Neuronal stem cell (in vitro differentiated cells): ENCODE measurements at regions not wholly inside any gene's neighbourhood (a gene's known extent, or its start where the extent isn't known, plus 50 kb on each side); places are given as distances from the start of the nearest gene placed in this dataset.
"Not testable (repeated sequence)": the region's sequence is repeated elsewhere in the genome, so short reads cannot be mapped to it uniquely, and the experiment has no call there.

ENCODE experiments used
- DNase-seq: peaks from one replicate; pipeline ENCODE4 v3.0.0-alpha.2; 2013; ENCODE audit warnings: low spot score
- H2AFZ ChIP-seq: one replicate; pipeline ENCODE4 v1.6.1; 2013; ENCODE audit warnings: mild to moderate bottlenecking, low read length, inconsistent platforms
- H2AK5ac ChIP-seq: 2 replicates; pipeline ENCODE4 v1.6.1; 2013; ENCODE audit warnings: low read depth, mild to moderate bottlenecking, inconsistent platforms, low read length, moderate library complexity, mixed read lengths
- H2BK120ac ChIP-seq: 2 replicates; pipeline ENCODE4 v1.6.1; 2013; ENCODE audit warnings: low read depth, mild to moderate bottlenecking, inconsistent platforms, low read length, moderate library complexity, mixed read lengths
- H2BK12ac ChIP-seq: one replicate; pipeline ENCODE4 v1.6.1; 2013; ENCODE audit warnings: low read length, inconsistent platforms
- H2BK15ac ChIP-seq: 2 replicates; pipeline ENCODE4 v1.6.1; 2013; ENCODE audit warnings: mild to moderate bottlenecking, low read length, inconsistent platforms, mixed read lengths
- H2BK5ac ChIP-seq: one replicate; pipeline ENCODE4 v1.6.1; 2013; ENCODE audit warnings: inconsistent platforms, mild to moderate bottlenecking, low read length, moderate library complexity
- H3K14ac ChIP-seq: one replicate; pipeline ENCODE4 v1.6.1; 2013; ENCODE audit warnings: low read length, inconsistent platforms
- H3K18ac ChIP-seq: 2 replicates; pipeline ENCODE4 v1.6.1; 2013; ENCODE audit warnings: low read length, inconsistent platforms
- H3K23ac ChIP-seq: 2 replicates; pipeline ENCODE4 v1.6.1; 2013; ENCODE audit warnings: low read depth, mild to moderate bottlenecking, mixed read lengths, low read length, inconsistent platforms; ENCODE audit not compliant: poor library complexity
- H3K27ac ChIP-seq: replicated peaks from 3 replicates; pipeline ENCODE4 v1.5.1; 2013; ENCODE audit warnings: low read length, inconsistent platforms
- H3K27me3 ChIP-seq, 3 experiments: 2 replicates each; pipeline ENCODE4 v1.6.1; 2013; ENCODE audit warnings: low read length in 3 of 3, mild to moderate bottlenecking in 2 of 3, inconsistent platforms in 1 of 3, low read depth in 1 of 3, mixed read lengths in 1 of 3, moderate library complexity in 1 of 3; ENCODE audit not compliant: control insufficient read depth in 3 of 3, insufficient read depth in 3 of 3
- H3K36me3 ChIP-seq, 2 donors: replicated peaks in 1 of 2; 2 replicates each; pipeline ENCODE4 v1.6.1; 2013; ENCODE audit warnings: low read length in 2 of 2; ENCODE audit not compliant: control insufficient read depth in 2 of 2, insufficient read depth in 2 of 2
- H3K4ac ChIP-seq: 2 replicates; pipeline ENCODE4 v1.6.1; 2013; ENCODE audit warnings: inconsistent platforms, mild to moderate bottlenecking, low read length, moderate library complexity
- H3K4me1 ChIP-seq, 2 donors: 1 replicate in 1 of 2; 2 replicates in 1 of 2; pipeline ENCODE4 v1.6.1; 2013; ENCODE audit warnings: low read length in 2 of 2, low read depth in 1 of 2; ENCODE audit not compliant: control insufficient read depth in 2 of 2, insufficient read depth in 1 of 2
- H3K4me2 ChIP-seq: one replicate; pipeline ENCODE4 v1.6.1; 2013; ENCODE audit warnings: mild to moderate bottlenecking, low read length, inconsistent platforms; ENCODE audit not compliant: insufficient read depth, poor library complexity, severe bottlenecking
- H3K4me3 ChIP-seq, 2 donors: 2 replicates each; pipeline ENCODE4 v1.5.1; 2013; ENCODE audit warnings: low read length in 2 of 2, mild to moderate bottlenecking in 2 of 2, inconsistent platforms in 1 of 2, moderate library complexity in 1 of 2
- H3K79me1 ChIP-seq: one replicate; pipeline ENCODE4 v1.6.1; 2013; ENCODE audit warnings: low read depth, mild to moderate bottlenecking, inconsistent platforms, low read length, moderate library complexity
- H3K9ac ChIP-seq: one replicate; pipeline ENCODE4 v1.6.1; 2013; ENCODE audit warnings: mild to moderate bottlenecking, low read depth, low read length, inconsistent platforms; ENCODE audit not compliant: poor library complexity
- H3K9me3 ChIP-seq, 2 donors: replicated peaks in 1 of 2; 2 replicates each; pipeline versions ENCODE3 to v1.6.1; 2013; ENCODE audit warnings: low read length in 2 of 2, mild to moderate bottlenecking in 2 of 2, inconsistent platforms in 1 of 2, low read depth in 1 of 2, mixed read lengths in 1 of 2, moderate library complexity in 1 of 2; ENCODE audit not compliant: control insufficient read depth in 2 of 2, insufficient read depth in 1 of 2
- H4K8ac ChIP-seq: one replicate; pipeline ENCODE4 v1.6.1; 2013; ENCODE audit warnings: low read depth, mild to moderate bottlenecking, inconsistent platforms, low read length, moderate library complexity
- H4K91ac ChIP-seq: one replicate; pipeline ENCODE4 v1.6.1; 2013; ENCODE audit warnings: low read length, low read depth, mild to moderate bottlenecking, inconsistent platforms; ENCODE audit not compliant: poor library complexity
- WGBS, 2 donors: extraction: QIAGEN DNeasy Blood & Tissue Kit; methylation state at CpG; one replicate each; pipeline ENCODE4 v1.1.7; 2013; ENCODE audit warnings: missing lambda C conversion rate in 2 of 2, mixed read lengths in 1 of 2; ENCODE audit not compliant: insufficient read length in 2 of 2, insufficient replicate concordance in 1 of 2; ENCODE audit errors: extremely low coverage in 2 of 2; 5-methylcytosine and 5-hydroxymethylcytosine counted together

- H3K27ac ChIP-seq, H3K4me1 ChIP-seq, H2BK5ac ChIP-seq, H3K9ac ChIP-seq, H3K79me1 ChIP-seq, H3K4me2 ChIP-seq, H2BK12ac ChIP-seq, H3K14ac ChIP-seq, H4K91ac ChIP-seq, H2BK120ac ChIP-seq, H3K23ac ChIP-seq, H3K27me3 ChIP-seq, H3K4me3 ChIP-seq, H4K8ac ChIP-seq, H2AK5ac ChIP-seq, H3K9me3 ChIP-seq, H2BK15ac ChIP-seq, H3K18ac ChIP-seq, DNase-seq, H3K36me3 ChIP-seq, H3K4ac ChIP-seq: not testable (repeated sequence)
- peak overlapping the region; percentile 72 for H2AFZ ChIP-seq
- no CpG with 5 or more reads among the region's 6 CpGs for WGBS, 2 donors
Measured at GRCh38 chr14:44385296-44385695, 121.8 kb downstream of the FSCB start.

GRCh38 chr14:44384601-44385293, 122.3 kb downstream of the FSCB start:
- H3K36me3 ChIP-seq, H3K79me1 ChIP-seq, H2BK15ac ChIP-seq, H3K14ac ChIP-seq, H3K18ac ChIP-seq, DNase-seq, H3K23ac ChIP-seq, H3K9ac ChIP-seq, H3K4me1 ChIP-seq, H3K9me3 ChIP-seq, H2BK12ac ChIP-seq, H2AK5ac ChIP-seq, H2BK5ac ChIP-seq, H3K27me3 ChIP-seq, H4K91ac ChIP-seq, H4K8ac ChIP-seq, H2BK120ac ChIP-seq, H3K27ac ChIP-seq, H3K4me3 ChIP-seq, H3K4ac ChIP-seq, H3K4me2 ChIP-seq: not testable (repeated sequence)
- peak overlapping the region; percentile 72 for H2AFZ ChIP-seq
- no CpG with 5 or more reads among the region's 38 CpGs for WGBS, 2 donors

- no CpG with 5 or more reads among the region's 5 CpGs for WGBS, 2 donors
- no peaks in the 10 kb centered on the region for H3K9me3 ChIP-seq
- H4K91ac ChIP-seq = no peak overlapping the region
- no peak overlapping the region for H3K18ac ChIP-seq
- no peak overlapping the region for H3K27ac ChIP-seq
- H2BK5ac ChIP-seq = no peak overlapping the region
- H4K8ac ChIP-seq = no peak overlapping the region
- H3K27me3 ChIP-seq = no peaks in the 10 kb centered on the region
- H3K36me3 ChIP-seq = no peaks in the 10 kb centered on the region
- H3K4me1 ChIP-seq = no peaks in the 10 kb centered on the region
- DNase-seq = no peak
- H2AK5ac ChIP-seq = no peak overlapping the region
- no peak overlapping the region for H2BK12ac ChIP-seq
- H2BK15ac ChIP-seq = no peak overlapping the region
- H3K4me3 ChIP-seq = no peak overlapping the region
- H3K4ac ChIP-seq = no peak overlapping the region
- H3K23ac ChIP-seq = no peak overlapping the region
- no peaks in the 10 kb centered on the region for H3K79me1 ChIP-seq
- H3K4me2 ChIP-seq = no peak overlapping the region
- no peak overlapping the region for H2BK120ac ChIP-seq
- H3K9ac ChIP-seq = no peak overlapping the region
- no peak overlapping the region for H3K14ac ChIP-seq
- H2AFZ ChIP-seq = no peak overlapping the region
Measured at GRCh38 chr14:44384093-44384492, 123.0 kb downstream of the FSCB start.

GRCh38 chr14:44383636-44384035, 123.4 kb downstream of the FSCB start:
- H2BK120ac ChIP-seq = no peak overlapping the region
- no peaks in the 10 kb centered on the region for H3K4me1 ChIP-seq
- no peak overlapping the region for H2BK5ac ChIP-seq
- H4K8ac ChIP-seq = no peak overlapping the region
- H2BK15ac ChIP-seq = no peak overlapping the region
- no peak overlapping the region for H3K27ac ChIP-seq
- no peak overlapping the region for H3K4ac ChIP-seq
- DNase-seq = no peak
- H3K27me3 ChIP-seq = no peaks in the 10 kb centered on the region
- no peak overlapping the region for H3K18ac ChIP-seq
- no peak overlapping the region for H3K9ac ChIP-seq
- no peak overlapping the region for H2AFZ ChIP-seq
- no peak overlapping the region for H3K14ac ChIP-seq
- no peak overlapping the region for H3K23ac ChIP-seq
- no peaks in the 10 kb centered on the region for H3K9me3 ChIP-seq
- H4K91ac ChIP-seq = no peak overlapping the region
- H3K79me1 ChIP-seq = no peaks in the 10 kb centered on the region
- H2BK12ac ChIP-seq = no peak overlapping the region
- no peak overlapping the region for H3K4me2 ChIP-seq
- no peak overlapping the region for H3K4me3 ChIP-seq
- H3K36me3 ChIP-seq = no peaks in the 10 kb centered on the region
- no peak overlapping the region for H2AK5ac ChIP-seq
